ENCODE measurements at regions not wholly inside any gene's neighbourhood (a gene's known extent, or its start where the extent isn't known, plus 50 kb on each side); places are given as distances from the start of the nearest gene placed in this dataset.

- Histone ChIP-seq H3K36me3 (ENCODE audit: control insufficient read depth in 2 of 2, extremely low read depth in 1 of 2, insufficient read depth in 2 of 2, low read length in 2 of 2) (no peaks in the 10 kb centered on the region), H4K20me1 (ENCODE audit: control insufficient read depth, extremely low read depth, insufficient read depth, low read length) (no peaks in the 10 kb centered on the region), H3K4me2 (ENCODE audit: control insufficient read depth, extremely low read depth, insufficient read depth, low read depth, low read length) (no peak overlapping the region), H3K79me2 (ENCODE audit: control insufficient read depth, insufficient read depth, low read length) (no peaks in the 10 kb centered on the region), H3K27me3 (ENCODE audit: control insufficient read depth, extremely low read depth, insufficient read depth, low read length) (no peaks in the 10 kb centered on the region), H3K4me1 (ENCODE audit: control insufficient read depth, extremely low read depth, insufficient read depth, low read length) (peaks cover 24% of the 10 kb centered on the region), H3K27ac (ENCODE audit: control insufficient read depth, insufficient read depth, low read length) (no peak overlapping the region), H3K9ac (ENCODE audit: control insufficient read depth, extremely low read depth, insufficient read depth, low read length) (no peak overlapping the region), H2AFZ (ENCODE audit: control insufficient read depth, low read length) (no peak overlapping the region), H3K9me3 (ENCODE audit: control insufficient read depth, low read depth, low read length) (no peaks in the 10 kb centered on the region), H3K9me1 (ENCODE audit: control insufficient read depth, extremely low read depth, insufficient read depth, low read length) (no peaks in the 10 kb centered on the region), H3K4me3 (ENCODE audit: control insufficient read depth in 2 of 3, extremely low read depth in 1 of 3, insufficient read depth in 2 of 3, low read depth in 1 of 3, low read length in 3 of 3) (no peak overlapping the region)
- DNase-seq (ENCODE audit: low read depth, low spot score) (peak; percentile 38), FAIRE-seq (peak; percentile 78)
- TF ChIP-seq CTCF (optimal IDR thresholded peaks at IDR 0.05 in 1 of 3, IDR thresholded peaks at IDR 0.05 in 1 of 3, conservative IDR thresholded peaks at IDR 0.05 in 1 of 3; ENCODE audit: extremely low read depth in 1 of 3, insufficient read depth in 2 of 3, low read length in 3 of 3) (no peak), EZH2 (IDR thresholded peaks at IDR 0.05; ENCODE audit: low read length) (no peak)
- dilution Hi-C loops (cut with MboI; ENCODE audit: extremely low pct_ligation_motif_present, low sequenced_read_pairs) = no loop called here
Measured at GRCh38 chr7:356087-356486, 66.1 kb downstream of the FOXL3 start.

- DNase-seq (ENCODE audit: low read depth, low spot score) = no peak
- Histone ChIP-seq H3K4me2 (ENCODE audit: control insufficient read depth, extremely low read depth, insufficient read depth, low read depth, low read length) (no peak overlapping the region), H3K27me3 (ENCODE audit: control insufficient read depth, extremely low read depth, insufficient read depth, low read length) (no peaks in the 10 kb centered on the region), H3K4me1 (ENCODE audit: control insufficient read depth, extremely low read depth, insufficient read depth, low read length) (peaks cover 25% of the 10 kb centered on the region), H3K9me1 (ENCODE audit: control insufficient read depth, extremely low read depth, insufficient read depth, low read length) (no peaks in the 10 kb centered on the region), H4K20me1 (ENCODE audit: control insufficient read depth, extremely low read depth, insufficient read depth, low read length) (no peaks in the 10 kb centered on the region), H3K79me2 (ENCODE audit: control insufficient read depth, insufficient read depth, low read length) (no peaks in the 10 kb centered on the region), H3K27ac (ENCODE audit: control insufficient read depth, insufficient read depth, low read length) (no peak overlapping the region), H3K4me3 (ENCODE audit: control insufficient read depth in 2 of 3, extremely low read depth in 1 of 3, insufficient read depth in 2 of 3, low read depth in 1 of 3, low read length in 3 of 3) (no peak overlapping the region), H3K36me3 (ENCODE audit: control insufficient read depth in 2 of 2, extremely low read depth in 1 of 2, insufficient read depth in 2 of 2, low read length in 2 of 2) (no peaks in the 10 kb centered on the region), H3K9me3 (ENCODE audit: control insufficient read depth, low read depth, low read length) (no peaks in the 10 kb centered on the region), H3K9ac (ENCODE audit: control insufficient read depth, extremely low read depth, insufficient read depth, low read length) (no peak overlapping the region), H2AFZ (ENCODE audit: control insufficient read depth, low read length) (peak overlapping the region; percentile 44)
- no peak for FAIRE-seq
- dilution Hi-C loops (cut with MboI; ENCODE audit: extremely low pct_ligation_motif_present, low sequenced_read_pairs) = no loop called here
- TF ChIP-seq EZH2 (IDR thresholded peaks at IDR 0.05; ENCODE audit: low read length) (no peak), CTCF (optimal IDR thresholded peaks at IDR 0.05 in 1 of 3, IDR thresholded peaks at IDR 0.05 in 1 of 3, conservative IDR thresholded peaks at IDR 0.05 in 1 of 3; ENCODE audit: extremely low read depth in 1 of 3, insufficient read depth in 2 of 3, low read length in 3 of 3) (no peak)
Measured at GRCh38 chr7:356691-357462, 66.9 kb downstream of the FOXL3 start.

Measured in keratinocyte (primary cell).